ENCODE measurements at regions not wholly inside any gene's neighbourhood (a gene's known extent, or its start where the extent isn't known, plus 50 kb on each side); places are given as distances from the start of the nearest gene placed in this dataset.
A peak's percentile ranks its signal among the peaks of the same experiment; 100 is the strongest.

DNA sequence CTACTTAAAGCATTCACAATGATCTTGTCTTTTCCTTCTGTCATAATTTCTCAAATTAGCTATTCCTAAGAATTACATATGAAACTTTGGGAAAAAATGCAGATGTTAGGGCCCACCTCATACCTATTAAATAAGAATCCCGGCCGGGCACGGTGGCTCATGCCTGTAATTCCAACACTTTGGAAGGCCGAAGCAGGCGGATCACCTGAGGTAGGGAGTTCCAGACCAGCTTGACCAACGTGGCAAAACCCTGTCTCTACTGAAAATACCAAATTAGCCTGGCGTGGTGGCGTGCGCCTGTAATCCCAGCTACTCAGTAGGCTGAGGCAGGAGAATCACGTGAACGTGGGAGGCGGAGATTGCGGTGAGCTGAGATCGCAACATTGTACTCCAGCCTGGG, 158.4 kb upstream of the TLL1 start:
- DNase-seq (no peak), ATAC-seq (no peak)
- Histone ChIP-seq H3K27me3 (no peaks in the 10 kb centered on the region), H3K9me3 (no peaks in the 10 kb centered on the region), H3K4me1 (peaks cover 0 to 26% (median 0%) of the 10 kb centered on the region in 12 donors), H3K4me3 (no peak overlapping the region), H3K27ac (no peak overlapping the region), H3K36me3 (no peaks in the 10 kb centered on the region)
- 92 to 98% (median 97%) methylated on average over 14 of the region's 14 CpGs for WGBS, 4 donors
- no peak for TF ChIP-seq POLR2A (IDR thresholded peaks at IDR 0.05)
- TF ChIP-seq, protein P1, sequence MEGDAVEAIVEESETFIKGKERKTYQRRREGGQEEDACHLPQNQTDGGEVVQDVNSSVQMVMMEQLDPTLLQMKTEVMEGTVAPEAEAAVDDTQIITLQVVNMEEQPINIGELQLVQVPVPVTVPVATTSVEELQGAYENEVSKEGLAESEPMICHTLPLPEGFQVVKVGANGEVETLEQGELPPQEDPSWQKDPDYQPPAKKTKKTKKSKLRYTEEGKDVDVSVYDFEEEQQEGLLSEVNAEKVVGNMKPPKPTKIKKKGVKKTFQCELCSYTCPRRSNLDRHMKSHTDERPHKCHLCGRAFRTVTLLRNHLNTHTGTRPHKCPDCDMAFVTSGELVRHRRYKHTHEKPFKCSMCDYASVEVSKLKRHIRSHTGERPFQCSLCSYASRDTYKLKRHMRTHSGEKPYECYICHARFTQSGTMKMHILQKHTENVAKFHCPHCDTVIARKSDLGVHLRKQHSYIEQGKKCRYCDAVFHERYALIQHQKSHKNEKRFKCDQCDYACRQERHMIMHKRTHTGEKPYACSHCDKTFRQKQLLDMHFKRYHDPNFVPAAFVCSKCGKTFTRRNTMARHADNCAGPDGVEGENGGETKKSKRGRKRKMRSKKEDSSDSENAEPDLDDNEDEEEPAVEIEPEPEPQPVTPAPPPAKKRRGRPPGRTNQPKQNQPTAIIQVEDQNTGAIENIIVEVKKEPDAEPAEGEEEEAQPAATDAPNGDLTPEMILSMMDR (IDR thresholded peaks at IDR 0.05): no peak
- intact Hi-C loops (cut with DNase I): no loop called here

DNA sequence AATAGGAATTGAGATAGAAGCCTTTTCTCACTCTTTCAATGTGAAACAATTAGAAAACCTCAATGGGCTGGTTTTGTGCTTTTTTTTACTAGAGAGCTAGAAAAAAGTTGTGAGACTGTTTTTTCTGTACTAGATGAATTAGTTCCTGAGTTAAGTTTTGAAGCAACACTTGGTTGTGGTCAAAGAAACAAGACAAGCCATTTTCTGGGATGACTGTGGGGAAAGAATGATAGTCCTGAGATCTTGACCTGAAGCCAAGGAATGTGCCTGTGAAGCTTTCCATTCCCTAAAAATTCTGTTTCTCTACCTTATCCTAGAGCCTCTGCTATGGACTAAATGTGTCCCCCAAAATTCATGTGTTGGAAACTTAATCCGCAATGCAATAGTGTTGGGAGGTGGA, 157.8 kb upstream of the TLL1 start:
- WGBS, 4 donors: 97 to 100% (median 99%) methylated on average over 1 of the region's 1 CpG
- Histone ChIP-seq H3K27me3 (no peaks in the 10 kb centered on the region), H3K4me3 (no peak overlapping the region), H3K9me3 (no peaks in the 10 kb centered on the region), H3K27ac (no peak overlapping the region), H3K36me3 (no peaks in the 10 kb centered on the region), H3K4me1 (peaks cover 0 to 23% (median 0%) of the 10 kb centered on the region in 12 donors)
- intact Hi-C loops (cut with DNase I): no loop called here
- TF ChIP-seq, protein P1 (IDR thresholded peaks at IDR 0.05): no peak
- TF ChIP-seq POLR2A (IDR thresholded peaks at IDR 0.05): no peak
- ATAC-seq (no peak), DNase-seq (no peak)

DNA sequence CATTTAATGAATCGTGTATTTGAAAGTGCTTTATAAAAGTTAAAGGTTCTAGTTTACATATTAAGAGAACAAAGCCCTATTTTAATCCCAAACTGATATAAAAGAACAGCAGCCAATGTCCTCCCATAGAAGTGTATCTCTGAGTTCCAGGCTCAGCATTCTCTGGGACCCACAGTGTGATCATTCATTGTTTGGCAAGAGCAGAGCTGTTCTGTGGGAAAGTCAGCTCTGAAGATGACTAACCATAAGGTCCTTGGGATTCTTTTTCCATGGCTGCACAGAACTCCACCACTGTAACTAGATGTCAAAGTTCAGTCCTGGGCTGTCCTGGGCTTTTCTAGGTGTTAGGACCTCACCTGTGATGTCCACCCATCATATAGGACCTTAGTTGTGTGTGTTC, 157.0 kb upstream of the TLL1 start:
- Histone ChIP-seq H3K27ac (no peak overlapping the region), H3K9me3 (no peaks in the 10 kb centered on the region), H3K36me3 (no peaks in the 10 kb centered on the region), H3K4me3 (no peak overlapping the region), H3K4me1 (peaks cover 0 to 15% (median 0%) of the 10 kb centered on the region in 12 donors), H3K27me3 (no peaks in the 10 kb centered on the region)
- intact Hi-C loops (cut with DNase I): no loop called here
- TF ChIP-seq, protein P1 (IDR thresholded peaks at IDR 0.05): no peak
- no peak for TF ChIP-seq POLR2A (IDR thresholded peaks at IDR 0.05)
- WGBS, 4 donors: 77 to 92% (median 85%) methylated on average over 1 of the region's 1 CpG
- DNase-seq: no peak
- ATAC-seq: peak in 3 of 4 donors; percentile 39 to 84 (median 49)

DNA sequence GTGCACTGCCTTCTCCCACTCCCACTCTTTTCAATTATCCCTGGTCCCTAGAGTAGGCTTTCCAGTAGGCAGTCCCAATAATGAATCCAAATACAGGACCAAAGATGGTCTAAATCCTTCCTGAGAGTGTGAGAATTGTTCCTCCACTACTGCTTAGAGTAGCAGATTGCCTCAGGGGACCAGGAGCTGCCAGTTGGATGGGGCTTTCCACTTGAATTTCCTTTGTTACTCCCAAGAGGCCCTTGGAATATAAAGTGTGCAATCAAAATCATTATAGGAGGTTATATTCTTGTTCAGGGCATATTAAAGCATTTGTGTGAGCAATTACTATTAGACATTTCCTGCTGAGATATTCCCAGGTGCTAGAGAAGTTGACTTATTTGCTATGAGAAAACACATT, 156.6 kb upstream of the TLL1 start:
- Histone ChIP-seq H3K27me3 (no peaks in the 10 kb centered on the region), H3K9me3 (no peaks in the 10 kb centered on the region), H3K4me3 (no peak overlapping the region), H3K27ac (no peak overlapping the region), H3K4me1 (peaks cover 0 to 10% (median 0%) of the 10 kb centered on the region in 12 donors), H3K36me3 (no peaks in the 10 kb centered on the region)
- intact Hi-C loops (cut with DNase I): no loop called here
- ATAC-seq: peak in 2 of 4 donors; percentile 41 to 50
- TF ChIP-seq POLR2A (IDR thresholded peaks at IDR 0.05): no peak
- TF ChIP-seq, protein P1 (IDR thresholded peaks at IDR 0.05): no peak
- DNase-seq: peak in 3 of 5 donors; percentile 10 to 28 (median 25)

Measured in heart left ventricle (tissue), 16 donors.